HG02678 (cell line): ENCODE measurements at regions not wholly inside any gene's neighbourhood (a gene's known extent, or its start where the extent isn't known, plus 50 kb on each side); places are given as distances from the start of the nearest gene placed in this dataset.
A peak's percentile ranks its signal among the peaks of the same experiment; 100 is the strongest.
"Not testable (repeated sequence)": the region's sequence is repeated elsewhere in the genome, so short reads cannot be mapped to it uniquely, and the experiment has no call there.

Source experiments
- ATAC-seq: cut with Tn5 transposase; IDR thresholded peaks from one replicate; pipeline ENCODE4 v1.9.1; 2021; ENCODE audit warnings: mild to moderate bottlenecking, moderate library complexity; ENCODE audit not compliant: unreplicated experiment

DNA sequence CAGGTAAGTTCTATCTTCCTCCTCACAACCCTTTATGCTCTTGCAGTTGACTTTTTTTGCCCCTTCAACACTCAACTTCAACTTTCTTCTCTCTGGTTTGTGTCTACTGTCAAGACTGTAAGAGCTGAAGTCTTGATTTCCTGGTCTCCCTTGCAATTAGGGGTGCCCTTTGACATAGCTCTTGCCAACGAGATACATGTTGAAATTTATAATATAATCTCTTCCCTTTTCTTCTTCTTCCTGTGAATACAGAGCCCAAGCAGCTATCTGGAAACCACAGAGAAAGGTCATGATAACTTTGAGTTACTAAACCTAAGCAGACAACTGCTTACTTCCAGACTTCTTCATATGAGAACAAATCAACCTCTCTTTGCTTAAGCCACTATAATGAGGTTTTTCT lies 163.5 kb downstream of the MC4R start:
- no peak for ATAC-seq

DNA sequence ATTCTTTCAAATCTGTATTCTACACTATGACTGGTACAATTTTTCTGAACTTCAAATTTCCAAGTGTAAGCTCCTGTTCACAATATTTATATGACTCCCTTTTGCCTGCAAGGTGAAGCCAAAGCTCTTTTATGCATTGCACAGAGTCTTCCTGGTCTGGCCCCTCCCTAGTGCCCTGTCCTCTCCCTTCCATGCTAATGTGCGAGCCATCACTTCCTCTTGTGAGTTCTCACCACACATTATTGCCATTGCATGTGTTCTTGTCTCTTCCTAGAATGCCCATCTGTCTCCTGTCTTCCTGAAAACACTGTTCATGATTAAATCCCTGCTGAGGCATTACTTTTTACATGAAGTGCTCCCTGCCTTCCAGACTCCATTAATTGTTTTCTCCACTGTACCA lies 169.9 kb downstream of the MC4R start:
- ATAC-seq, result no peak

DNA sequence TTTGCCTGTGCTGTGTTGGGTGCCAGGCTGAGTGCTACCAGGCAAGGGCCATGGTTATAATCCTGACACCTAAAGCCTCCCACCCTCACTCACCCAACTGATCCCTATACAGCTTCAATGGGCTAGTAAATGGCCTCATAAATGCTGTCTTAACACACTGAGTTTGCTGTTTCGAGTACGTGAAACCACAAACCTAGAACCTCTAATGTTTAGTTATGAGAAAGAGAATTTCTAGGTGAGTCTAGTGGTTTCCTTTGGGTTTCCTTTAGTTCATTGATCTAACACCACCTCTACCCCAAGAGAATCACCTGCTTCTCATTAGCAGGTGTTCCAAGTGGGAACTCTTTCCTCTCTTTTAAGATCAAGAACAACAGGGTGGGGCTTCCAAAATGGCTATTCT lies 172.0 kb downstream of the MC4R start:
- ATAC-seq, result no peak

DNA sequence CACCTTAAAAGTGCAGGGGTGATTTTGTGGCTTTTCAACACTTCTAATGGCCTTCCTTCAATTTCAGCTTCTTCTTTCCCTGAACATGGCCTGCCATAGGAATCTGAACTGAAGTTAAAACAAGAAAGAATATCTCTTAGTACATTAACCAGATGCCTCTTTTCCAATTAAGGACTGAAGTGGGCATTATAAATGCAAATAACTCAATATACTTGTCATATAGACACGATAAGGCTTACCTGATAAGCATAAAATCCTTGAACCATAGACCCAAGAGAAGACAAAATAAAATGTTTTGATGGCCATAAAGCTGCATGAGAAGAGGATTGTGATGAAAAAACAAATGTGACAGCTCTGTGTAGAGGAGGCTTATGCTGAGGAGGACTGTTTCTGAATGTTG lies 173.1 kb downstream of the MC4R start:
- ATAC-seq, result no peak

DNA sequence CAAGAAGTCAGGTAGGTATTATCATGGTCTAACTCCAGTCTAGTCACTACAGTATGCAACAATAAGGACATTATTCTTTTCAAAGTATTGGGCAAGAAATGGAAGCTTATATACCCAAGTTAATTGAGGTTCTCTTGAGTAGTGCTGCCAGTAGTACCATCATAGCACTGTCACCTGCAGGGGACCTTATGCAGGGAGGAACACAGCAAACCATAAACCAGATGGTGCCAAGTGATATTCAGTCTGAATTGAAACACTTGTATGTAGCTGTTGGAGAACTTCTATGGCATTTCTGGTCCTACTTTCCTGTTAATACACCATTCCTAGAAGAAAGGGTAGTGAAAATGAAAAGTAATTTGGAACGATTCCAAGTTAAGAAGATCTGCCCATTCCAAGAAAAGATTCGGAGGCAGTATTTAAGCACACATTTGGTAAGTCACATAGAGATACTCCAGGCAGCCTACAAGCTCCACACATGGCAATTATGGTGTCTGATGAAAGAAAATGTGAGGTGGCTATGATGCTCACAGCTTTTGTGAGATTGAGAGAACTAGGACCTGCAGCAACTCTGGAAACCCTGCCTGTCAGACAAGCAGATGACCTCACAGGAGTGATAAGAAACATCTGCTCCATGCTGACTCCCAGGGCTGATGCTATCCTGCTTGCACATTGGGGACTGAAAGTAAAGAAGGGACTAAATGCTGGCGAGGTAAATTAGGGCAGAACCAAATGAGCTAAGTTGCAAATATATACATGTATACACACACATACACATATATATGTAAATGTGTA lies 174.7 kb downstream of the MC4R start:
- ATAC-seq, result no peak

DNA sequence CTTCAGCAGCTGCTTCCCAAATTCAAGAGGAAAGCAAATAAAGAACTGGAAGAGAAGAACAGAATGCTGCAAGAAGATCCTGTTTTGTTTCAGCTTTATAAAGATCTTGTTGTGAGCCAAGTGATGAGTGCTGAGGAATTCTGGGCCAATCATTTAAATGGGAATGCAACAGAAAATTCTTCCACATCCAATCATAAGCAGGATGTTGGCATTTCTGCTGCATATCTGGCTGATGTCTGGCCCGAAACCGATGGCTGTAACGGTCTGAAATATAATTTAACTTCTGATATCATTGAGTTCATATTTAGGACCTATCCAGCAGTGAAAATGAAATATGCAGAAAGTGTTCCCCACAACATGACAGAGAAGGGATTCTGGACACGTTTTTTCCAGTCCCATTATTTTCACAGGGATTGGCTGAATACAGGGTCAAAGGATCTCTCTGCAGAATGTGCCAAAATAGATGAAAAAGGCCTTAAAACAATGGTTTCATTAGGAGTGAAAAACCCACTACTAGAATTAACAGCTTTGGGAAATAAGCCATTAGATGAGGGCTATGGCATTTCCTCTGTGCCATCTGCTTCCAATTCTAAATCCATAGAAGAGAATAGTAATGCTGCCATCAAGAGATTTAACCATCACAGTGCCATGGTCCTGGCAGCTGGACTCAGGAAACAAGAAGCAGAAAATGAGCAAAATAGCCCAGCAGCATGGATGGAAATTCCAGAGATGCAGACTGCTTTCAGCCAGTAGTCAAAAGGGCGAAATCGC lies 175.6 kb downstream of the MC4R start:
- no peak for ATAC-seq

DNA sequence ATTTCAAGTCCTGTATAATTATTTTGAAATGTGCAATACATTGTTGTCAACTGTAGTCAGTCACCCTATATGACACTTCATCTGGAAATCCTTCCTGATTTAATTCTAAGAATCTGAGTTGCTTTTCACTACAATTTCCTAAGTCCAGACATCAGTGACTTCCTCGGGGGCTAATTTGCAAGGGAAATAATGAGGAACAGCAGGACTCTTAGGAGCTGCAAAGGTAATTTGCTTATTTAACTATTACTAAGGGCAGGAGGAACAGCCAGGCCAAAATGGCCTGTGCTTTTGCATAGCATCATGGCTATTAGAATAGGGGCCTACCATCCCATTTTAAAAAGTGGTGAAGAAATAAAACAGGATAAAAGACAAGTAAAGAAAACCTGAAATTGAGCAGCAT lies 178.8 kb downstream of the MC4R start:
- no peak for ATAC-seq

DNA sequence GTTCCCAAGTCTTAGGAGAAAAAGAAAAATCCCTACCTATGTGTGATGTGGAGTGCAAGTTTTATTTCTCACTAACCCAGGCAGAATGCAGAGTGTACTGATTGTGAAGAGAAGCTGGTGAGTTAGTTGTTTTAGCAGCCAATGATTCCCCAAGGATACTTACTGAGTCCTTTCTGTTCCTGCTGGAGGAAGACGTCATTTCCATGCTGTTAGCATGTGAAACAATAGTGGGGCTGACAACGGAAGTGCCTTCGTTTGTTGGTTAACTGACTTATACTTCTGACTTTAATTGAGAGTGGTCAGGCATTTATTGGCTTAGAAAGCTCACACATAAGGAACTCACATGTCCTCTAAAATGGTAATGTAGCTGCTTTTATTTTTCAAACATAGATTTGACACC lies 180.6 kb downstream of the MC4R start:
- no peak for ATAC-seq

DNA sequence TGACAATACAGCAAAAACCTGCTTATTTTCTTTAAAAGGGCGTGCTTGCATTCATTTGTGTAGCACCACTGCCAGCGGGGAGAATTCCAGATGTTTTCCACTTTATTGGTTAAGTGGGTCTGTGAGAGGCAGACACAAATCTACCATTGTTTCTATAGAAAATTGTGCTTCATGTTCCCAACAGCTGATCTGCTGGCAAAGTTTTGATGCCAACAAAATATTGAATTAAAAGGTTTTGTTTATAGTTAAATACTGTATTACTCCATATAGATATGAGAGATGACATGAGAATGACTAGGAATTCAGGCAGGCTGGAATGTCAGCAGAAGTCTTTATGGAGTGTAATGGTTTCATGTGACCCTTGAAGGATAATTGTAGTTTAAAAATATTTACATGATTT lies 182.7 kb downstream of the MC4R start:
- no peak for ATAC-seq

DNA sequence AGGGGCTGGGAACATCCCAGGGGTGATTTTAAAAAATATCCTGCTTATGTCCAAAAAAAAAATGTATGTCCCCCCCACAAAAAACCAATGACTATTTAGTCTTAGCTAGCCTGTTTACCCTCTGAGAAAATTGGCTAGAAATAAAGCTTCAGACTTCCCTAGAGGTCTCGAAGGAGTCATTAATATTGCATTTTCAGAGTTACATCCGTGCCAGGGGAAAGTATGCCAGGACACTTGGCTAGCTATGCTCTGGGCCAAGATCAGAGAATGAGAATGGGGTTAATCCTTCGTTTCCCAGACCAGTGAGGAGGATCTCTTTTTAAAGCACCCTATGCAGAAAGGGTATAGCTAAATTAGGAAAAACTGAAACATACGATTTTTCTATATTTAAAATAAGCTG lies 183.6 kb downstream of the MC4R start:
- no peak for ATAC-seq

DNA sequence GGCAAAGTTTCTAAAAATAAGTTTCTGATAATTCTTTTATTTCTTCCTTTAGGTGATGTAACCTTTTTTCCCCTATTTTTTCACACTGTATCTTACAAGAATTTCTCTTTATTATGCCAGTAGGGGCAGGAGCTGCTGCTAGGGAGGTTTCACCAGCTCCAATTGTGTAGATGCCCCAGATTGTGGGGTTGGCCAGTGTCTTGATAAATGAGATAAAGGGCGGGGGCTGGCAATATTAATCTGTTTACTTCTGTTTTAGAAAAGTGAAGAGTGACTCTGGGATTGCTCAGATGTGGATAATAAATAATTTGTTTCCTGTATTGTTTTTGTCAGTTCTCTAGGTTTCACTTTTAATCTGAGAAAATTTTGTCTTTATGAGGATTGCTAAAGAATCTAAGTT lies 190.4 kb downstream of the MC4R start:
- ATAC-seq, result no peak

DNA sequence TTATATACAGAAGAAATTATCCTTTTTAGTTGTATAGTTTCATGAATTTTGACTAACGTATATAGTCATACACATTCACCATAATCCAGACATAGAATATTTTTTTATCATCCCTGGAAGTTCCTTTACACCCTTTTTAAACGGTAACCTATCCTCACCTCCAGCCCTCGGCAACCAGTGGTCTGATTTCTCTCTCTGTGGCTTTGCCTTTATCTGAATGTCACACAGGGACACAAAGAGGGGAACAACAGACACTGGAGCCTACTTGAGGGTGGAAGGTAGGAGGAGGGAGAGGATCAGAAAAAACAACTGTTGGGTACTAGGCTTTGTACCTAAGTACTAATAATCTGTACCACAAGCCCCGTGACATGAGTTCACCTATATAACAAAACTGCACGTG lies 191.9 kb downstream of the MC4R start:
- ATAC-seq, result no peak

DNA sequence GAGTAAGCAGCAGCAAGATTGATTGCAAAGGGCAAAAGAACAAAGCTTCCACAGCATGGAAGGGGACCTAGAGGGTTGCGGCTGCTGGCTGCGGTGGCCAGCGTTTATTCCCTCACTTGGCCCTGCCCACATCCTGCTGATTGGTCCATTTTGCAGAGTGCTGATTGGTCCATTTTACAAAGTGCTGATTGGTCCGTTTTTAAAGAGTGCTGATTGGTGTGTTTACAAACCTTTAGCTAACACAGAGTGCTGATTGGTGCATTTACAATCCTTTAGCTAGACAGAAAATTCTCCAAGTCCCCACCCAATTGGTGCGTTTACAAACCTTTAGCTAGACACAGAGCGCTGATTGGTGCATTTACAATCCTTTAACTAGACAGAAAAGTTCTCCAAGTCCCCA lies 194.4 kb downstream of the MC4R start:
- not testable (repeated sequence) for ATAC-seq

DNA sequence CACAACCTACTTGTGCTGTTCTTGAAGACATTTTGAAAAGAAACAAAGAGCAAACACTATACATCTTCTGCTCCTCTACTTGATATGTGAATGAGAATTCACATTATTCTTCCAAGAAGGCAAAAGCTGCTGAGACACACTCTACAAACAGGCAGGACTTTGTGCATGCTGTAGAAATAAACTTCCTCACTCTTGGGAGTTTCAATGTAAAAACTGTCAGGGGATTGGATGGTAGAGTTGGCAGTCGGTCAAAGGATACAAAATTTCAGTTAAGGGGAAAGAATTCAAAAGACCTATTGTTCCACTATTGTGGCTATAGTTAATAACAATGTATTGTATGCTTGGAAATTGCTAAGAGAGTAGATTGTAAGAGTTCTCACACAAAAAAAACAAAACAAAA lies 196.3 kb downstream of the MC4R start:
- no peak for ATAC-seq

DNA sequence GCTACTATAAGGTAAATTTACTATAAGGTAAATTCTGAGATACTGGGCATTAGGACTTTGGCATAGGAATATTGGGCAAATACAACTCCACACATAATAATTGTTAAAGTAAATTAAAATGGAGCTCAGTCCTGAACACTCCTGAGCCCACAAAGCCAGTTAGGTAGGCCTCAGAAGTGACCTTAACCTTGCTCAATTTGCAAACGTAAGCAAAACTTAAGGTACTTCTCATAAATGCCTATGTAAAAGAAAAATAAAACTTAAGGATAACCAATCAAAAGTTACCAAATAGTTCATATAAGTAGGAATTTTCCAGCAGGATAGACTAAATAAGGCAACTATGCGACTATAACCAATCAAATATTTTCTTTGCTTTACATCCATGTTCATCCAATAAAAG lies 197.7 kb downstream of the MC4R start:
- no peak for ATAC-seq

DNA sequence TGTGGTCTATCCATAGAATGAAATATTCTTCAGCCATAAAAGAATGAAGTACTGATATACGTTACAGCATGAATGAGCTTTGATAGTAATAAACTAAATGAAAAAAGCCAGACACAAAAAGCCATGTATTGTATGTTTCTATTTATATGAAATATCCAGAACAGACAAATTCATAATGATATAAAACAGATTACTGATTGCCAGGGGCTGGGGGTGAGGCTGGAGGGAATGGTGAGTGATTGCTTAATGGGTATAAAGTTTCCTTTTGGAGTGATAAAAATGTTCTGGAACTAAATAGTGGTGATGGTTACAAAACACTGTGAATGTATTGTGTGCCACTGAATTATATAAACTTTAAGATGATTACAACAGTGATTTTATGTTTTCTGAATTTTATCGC lies 200.5 kb downstream of the MC4R start:
- ATAC-seq, result no peak

DNA sequence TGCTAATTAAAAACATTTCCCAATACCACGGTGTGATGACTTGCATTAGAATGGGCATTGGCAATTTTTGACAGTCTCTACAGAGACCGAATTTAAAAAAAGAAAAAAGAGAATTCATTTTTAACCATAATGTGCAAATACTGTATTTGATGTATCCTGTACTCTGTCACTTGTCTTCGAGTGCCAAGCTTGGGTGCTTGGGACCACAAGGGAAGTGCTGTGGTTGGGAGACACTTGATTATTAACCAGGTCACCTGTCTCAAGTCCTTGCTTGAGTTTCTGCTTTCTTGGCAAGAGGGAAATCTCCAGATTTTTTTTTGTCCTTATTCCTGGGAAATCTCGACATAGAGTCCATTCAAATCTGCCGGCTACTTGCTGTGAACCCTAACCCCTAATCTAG lies 209.0 kb downstream of the MC4R start:
- peak; percentile 89 for ATAC-seq

DNA sequence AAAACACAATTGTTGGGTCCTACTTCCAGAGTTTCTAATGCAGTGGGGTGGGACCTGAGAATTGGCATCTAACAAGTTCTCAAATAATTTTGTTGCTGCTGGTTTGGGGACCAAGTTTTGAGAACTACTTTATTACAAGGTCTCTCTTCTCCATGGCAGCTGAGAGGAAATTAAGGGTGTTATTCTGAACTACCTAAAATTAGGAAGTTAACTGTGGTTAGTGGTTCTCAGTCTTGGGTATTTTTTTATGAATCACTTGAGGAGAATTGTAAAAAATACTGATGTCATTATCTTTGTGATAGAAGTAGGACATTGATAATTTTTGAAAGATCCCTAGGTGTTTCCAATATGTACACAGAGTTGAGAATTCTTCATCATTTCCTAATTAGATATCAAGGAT lies 210.2 kb downstream of the MC4R start:
- ATAC-seq, result no peak

DNA sequence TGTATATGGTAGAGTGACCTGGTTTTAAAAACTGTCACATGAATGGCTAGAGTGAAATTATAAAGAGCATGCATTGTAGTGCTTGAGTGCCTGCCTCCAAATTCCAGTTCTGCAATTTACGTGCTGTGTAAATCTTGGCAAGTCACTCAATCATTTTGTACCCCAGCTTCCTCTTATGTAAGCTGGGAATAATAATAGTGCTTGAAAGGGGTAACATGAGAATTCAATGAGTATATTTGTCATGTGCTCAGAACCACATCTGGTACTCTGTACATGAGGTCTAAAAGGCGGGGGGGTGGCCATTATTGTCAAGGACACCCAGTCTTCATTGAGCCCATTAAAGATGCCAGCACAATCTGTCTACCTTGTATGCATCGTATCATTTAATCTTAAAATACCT lies 214.8 kb downstream of the MC4R start:
- no peak for ATAC-seq

DNA sequence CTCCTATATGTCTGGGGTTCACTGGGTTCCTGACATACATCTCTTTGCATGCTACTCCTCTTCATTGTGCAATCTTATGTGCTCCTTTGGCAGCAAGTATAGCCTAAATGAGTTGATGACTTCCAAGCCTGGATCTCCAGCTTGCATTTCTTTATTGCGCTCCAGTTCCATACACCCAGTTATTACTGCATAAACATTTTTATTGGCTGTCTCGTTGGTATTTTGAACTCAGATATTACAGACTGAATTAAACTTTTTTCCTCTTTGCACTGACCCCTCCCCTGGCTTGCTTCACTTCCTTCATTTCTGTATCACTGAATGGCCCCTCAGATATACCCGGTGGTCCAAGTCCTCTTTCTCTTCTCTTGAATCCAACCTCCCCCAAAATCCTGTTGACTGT lies 219.2 kb downstream of the MC4R start:
- ATAC-seq, result no peak

DNA sequence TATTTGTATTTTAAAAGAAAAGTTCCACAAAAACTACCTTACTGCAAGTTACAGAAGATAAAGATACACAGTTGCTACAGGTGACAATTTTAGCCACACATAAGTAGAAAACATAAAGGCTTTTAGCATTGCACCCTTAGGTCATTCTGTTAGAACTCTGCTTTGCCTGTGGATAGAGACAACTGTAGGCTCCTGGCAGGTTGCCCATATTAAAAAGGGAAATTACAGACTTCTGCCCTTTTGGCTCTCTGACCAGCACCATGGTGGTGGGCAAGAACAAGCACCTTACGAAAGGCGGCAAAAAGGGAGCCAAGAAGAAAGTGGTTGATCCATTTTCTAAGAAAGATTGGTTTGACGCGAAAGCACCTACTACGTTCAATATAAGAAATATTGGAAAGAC lies 223.3 kb downstream of the MC4R start:
- no peak for ATAC-seq

DNA sequence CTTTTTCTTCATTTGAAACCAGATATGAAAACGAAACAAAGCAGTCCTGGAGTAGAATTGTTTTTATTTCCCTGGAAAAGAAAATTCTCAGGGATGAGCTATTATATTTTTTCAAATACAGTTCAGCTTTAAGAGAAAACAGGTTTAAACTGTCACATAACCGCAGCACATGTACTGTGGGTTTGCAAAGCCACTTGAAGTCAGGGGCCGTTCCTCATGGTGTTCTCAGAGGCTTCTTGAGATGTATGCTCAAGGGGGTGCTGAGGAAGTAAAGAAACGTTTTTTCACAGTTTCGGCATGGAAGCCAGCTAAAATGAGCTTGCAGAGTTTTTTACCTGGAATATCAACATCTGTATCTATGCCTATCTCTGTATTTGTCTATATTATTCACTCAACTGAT lies 225.3 kb downstream of the MC4R start:
- peak; percentile 45 for ATAC-seq
